ENCODE measurements at regions not wholly inside any gene's neighbourhood (a gene's known extent, or its start where the extent isn't known, plus 50 kb on each side); places are given as distances from the start of the nearest gene placed in this dataset.
A peak's percentile ranks its signal among the peaks of the same experiment; 100 is the strongest.

DNA sequence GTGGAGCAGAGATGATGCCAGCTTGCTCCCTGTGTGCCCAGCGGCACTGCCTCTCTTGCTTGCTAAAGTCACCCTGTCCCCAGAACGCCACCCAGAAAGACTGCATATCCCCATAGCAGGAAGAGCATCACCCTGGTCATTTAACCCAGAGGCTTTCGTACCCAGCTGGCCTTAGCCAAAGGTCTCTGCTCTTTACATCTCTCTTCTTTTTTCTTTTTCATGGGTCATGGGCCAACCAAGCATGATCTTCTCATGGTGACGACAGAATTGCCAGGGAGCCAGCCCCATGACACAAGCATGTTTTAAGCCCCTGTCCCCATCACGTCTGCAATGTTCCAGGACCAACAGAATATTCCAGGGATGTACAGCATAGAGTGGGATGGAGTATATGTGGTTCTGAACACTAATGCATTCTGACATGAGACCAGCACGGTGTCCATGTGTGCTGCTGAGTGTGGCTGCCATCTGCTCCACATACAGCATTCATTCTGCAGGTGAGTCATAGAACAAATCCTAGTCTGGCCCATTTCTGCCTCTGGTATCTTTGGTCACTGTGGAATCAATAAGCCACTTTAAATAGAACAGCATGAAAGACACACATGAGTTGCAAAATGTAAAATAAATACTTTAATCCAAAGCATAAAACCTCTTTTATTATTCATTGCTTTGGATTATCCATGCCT lies 203.0 kb downstream of the MED10 start:
- no peak for DNase-seq (ENCODE audit: low read depth in 2 of 2)
- TF ChIP-seq, protein P1, sequence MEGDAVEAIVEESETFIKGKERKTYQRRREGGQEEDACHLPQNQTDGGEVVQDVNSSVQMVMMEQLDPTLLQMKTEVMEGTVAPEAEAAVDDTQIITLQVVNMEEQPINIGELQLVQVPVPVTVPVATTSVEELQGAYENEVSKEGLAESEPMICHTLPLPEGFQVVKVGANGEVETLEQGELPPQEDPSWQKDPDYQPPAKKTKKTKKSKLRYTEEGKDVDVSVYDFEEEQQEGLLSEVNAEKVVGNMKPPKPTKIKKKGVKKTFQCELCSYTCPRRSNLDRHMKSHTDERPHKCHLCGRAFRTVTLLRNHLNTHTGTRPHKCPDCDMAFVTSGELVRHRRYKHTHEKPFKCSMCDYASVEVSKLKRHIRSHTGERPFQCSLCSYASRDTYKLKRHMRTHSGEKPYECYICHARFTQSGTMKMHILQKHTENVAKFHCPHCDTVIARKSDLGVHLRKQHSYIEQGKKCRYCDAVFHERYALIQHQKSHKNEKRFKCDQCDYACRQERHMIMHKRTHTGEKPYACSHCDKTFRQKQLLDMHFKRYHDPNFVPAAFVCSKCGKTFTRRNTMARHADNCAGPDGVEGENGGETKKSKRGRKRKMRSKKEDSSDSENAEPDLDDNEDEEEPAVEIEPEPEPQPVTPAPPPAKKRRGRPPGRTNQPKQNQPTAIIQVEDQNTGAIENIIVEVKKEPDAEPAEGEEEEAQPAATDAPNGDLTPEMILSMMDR (IDR thresholded peaks at IDR 0.05; ENCODE audit: low read depth, low read length) = no peak
- no peak overlapping the region for H3K4me3 ChIP-seq (replicated peaks in 1 of 2; ENCODE audit: low read depth in 2 of 2, low read length in 2 of 2)

DNA sequence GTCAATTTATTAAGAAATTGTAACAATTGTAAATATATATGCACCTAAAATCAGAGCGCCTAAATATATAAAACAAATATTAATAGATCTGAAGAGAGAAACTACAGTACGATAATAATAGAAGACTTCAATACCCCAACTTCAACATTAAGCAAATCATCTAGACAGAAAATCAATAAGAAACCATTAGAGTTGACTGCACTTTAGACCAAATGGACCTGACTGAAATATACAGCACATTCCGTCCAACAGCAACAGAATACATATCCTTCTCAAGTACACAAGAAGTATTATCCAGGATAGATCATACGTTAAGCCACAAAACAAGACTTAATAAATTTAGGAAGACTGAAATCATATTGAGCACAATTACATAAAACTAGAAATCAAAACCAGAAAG lies 208.7 kb downstream of the MED10 start:
- H3K4me3 ChIP-seq (replicated peaks in 1 of 2; ENCODE audit: low read depth in 2 of 2, low read length in 2 of 2) = no peak overlapping the region
- no peak for DNase-seq (ENCODE audit: low read depth in 2 of 2)
- TF ChIP-seq, protein P1 (IDR thresholded peaks at IDR 0.05; ENCODE audit: low read depth, low read length) = no peak

DNA sequence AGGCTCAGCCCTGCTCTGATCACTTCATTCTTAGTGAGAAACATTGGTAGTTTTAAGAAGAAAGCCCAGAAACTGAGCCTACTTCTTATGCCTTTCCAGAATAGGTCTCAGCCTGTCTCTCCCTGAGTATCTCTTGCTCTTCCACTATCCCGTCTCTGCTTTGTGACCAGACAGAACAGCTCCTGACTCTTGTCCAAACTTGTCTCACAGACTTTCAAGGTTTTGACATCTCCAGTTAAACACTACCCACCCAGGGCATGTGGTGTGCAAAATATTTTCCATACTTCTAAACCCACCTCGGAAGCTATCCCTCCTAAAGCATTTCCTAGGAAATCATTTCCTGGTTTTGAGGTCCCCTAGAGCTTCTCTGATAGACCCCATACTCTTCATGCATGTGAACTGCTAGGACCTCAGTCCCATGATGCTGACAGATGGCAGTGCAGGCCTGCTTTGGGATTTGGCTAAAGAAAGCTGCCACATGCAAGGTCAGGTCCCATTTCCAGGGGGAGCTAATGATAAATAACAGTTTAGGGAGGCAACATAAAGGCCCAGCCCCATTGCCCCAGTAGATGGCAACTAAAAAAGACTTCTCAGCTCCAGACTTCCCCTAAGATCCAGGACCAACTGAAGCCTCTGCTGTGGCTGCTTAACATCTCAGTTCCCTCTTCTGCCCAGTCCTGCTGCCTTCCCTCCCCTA lies 211.5 kb downstream of the MED10 start:
- no peak for DNase-seq (ENCODE audit: low read depth in 2 of 2)
- TF ChIP-seq, protein P1 (IDR thresholded peaks at IDR 0.05; ENCODE audit: low read depth, low read length) = no peak
- H3K4me3 ChIP-seq (replicated peaks in 1 of 2; ENCODE audit: low read depth in 2 of 2, low read length in 2 of 2) = no peak overlapping the region

DNA sequence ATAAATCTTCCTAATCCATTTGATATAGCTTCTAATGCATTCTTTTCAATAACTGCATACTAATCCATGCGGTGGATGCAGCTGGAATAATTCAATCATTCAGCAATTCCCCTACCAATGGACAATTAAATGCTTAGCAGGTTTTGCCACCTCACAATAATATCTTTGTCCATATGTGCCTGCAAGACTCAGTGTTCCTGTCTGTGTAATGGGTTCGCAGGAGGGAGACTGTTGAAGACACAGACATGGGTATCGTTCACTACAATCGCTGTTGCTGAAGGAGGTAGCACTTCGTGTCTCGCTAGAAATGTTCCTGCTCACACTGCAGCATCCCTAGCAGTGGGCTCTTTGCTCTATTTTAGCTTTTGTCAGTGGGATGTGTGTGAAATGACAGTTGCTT lies 214.4 kb downstream of the MED10 start:
- TF ChIP-seq, protein P1 (IDR thresholded peaks at IDR 0.05; ENCODE audit: low read depth, low read length) = no peak
- H3K4me3 ChIP-seq (replicated peaks in 1 of 2; ENCODE audit: low read depth in 2 of 2, low read length in 2 of 2) = no peak overlapping the region
- no peak for DNase-seq (ENCODE audit: low read depth in 2 of 2)

DNA sequence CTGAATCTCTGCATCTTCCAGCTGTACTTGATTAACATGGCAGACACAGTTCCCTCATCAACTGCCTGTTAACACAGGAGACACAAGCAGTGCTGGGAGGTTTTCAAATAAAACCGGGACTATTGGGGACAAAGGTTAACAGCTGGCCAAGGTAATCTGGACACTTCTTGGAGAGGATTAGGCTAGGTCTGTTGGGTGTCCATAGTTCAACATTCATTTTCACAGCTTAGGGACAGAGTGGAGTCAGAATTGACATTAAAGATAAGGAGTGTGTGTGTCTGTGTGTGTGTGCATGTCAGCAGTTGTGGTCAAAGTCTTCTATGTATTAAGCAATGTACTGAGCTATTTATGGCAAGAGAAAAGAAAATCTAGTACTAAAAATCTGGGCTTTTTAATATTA lies 216.2 kb downstream of the MED10 start:
- H3K4me3 ChIP-seq (replicated peaks in 1 of 2; ENCODE audit: low read depth in 2 of 2, low read length in 2 of 2) = no peak overlapping the region
- DNase-seq (ENCODE audit: low read depth in 2 of 2) = peak; percentile 8 to 15
- TF ChIP-seq, protein P1 (IDR thresholded peaks at IDR 0.05; ENCODE audit: low read depth, low read length) = no peak

DNA sequence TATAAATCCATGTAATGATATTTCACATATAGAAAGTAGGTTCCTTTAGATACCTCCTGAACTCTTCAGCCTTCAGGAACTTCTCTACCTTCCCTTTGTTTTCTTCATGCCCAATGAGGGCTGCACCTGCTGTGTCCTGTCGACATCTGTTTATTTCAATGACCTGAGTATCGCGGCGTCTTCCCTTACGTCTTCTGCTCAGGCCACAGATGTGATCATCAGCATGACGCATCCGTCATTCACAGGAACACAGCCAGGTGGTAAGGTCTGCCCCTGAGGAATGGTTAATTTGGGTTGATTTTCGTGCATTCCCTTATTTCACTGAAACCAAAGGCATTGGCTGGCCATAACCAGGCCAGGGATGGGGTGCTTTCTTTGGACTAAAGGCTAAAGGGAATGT lies 217.1 kb downstream of the MED10 start:
- H3K4me3 ChIP-seq (replicated peaks in 1 of 2; ENCODE audit: low read depth in 2 of 2, low read length in 2 of 2) = no peak overlapping the region

More for the DNA sequence above, 217.1 kb downstream of the MED10 start:
- no peak for DNase-seq (ENCODE audit: low read depth in 2 of 2)
- TF ChIP-seq, protein P1 (IDR thresholded peaks at IDR 0.05; ENCODE audit: low read depth, low read length) = no peak
